ENCODE measurements at regions not wholly inside any gene's neighbourhood (a gene's known extent, or its start where the extent isn't known, plus 50 kb on each side); places are given as distances from the start of the nearest gene placed in this dataset.

DNA sequence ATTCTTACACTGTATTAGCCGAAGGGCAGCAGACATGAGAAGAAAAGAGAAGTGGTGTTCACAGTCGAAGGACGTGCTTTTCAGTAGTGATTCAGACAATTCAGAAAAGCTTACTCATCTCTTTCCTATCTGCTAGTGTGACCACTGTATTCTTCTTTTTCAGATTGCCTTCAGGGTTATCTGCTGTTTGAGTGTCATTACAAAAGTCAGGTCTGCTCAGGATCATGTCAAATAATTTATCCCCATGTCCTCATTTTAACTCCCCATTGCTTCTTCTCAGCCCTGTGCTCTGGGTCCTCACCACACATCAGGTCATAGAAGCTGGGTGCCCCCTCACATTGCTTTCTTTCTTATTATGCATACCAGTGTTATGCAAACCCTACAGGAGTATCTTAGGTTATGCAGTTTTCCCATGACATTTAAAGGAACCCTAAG is 394.0 kb downstream of the CETN3 start:
- intact Hi-C loops (cut with micrococcal nuclease), result no loop called here

DNA sequence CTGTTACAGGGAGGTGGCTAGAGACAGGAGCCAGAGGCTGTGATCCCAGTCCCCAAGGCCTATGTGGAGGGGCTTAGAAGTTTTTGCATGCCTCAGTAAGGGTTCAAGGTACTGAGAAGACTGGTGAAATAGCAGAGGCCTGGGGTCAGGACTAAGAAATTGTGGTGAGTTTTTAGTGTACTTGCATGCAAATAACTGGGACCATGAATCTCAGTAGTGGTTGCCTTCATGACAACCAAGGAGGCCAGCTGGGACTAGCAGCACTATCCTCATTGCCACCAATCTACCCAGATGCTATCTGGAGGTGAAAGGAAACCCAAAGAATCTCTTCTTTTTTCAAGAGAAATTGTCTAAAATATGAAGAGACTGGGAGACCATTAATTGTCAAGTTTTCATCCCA is 395.1 kb downstream of the CETN3 start:
- BruUV-seq (replicated peaks), result no TSS peak
- Histone ChIP-seq H3K4me3 (replicated peaks in 1 of 3; ENCODE audit: insufficient read depth in 1 of 3, low read depth in 1 of 3, low read length in 3 of 3) (no peak overlapping the region), H3K4me2 (ENCODE audit: insufficient read depth, low read length) (no peak overlapping the region), H3K4me1 (ENCODE audit: control insufficient read depth, extremely low read depth, insufficient read depth, low read length) (peaks cover 3% of the 10 kb centered on the region), H3K27me3 (ENCODE audit: control insufficient read depth in 2 of 2, insufficient read depth in 2 of 2, low read length in 2 of 2) (no peaks in the 10 kb centered on the region), H3K27ac (ENCODE audit: insufficient read depth, low read depth, low read length) (no peak overlapping the region), H2AFZ (ENCODE audit: low read depth, low read length) (no peak overlapping the region), H3K79me2 (ENCODE audit: control insufficient read depth, insufficient read depth, low read length) (no peaks in the 10 kb centered on the region), H3K9me3 (replicated peaks; ENCODE audit: control insufficient read depth, insufficient read depth, low read length) (no peaks in the 10 kb centered on the region), H3K9ac (replicated peaks; ENCODE audit: extremely low read depth, insufficient read depth, low read length) (no peak overlapping the region), H4K20me1 (replicated peaks; ENCODE audit: control insufficient read depth, extremely low read depth, insufficient read depth, low read length) (no peaks in the 10 kb centered on the region), H3K36me3 (ENCODE audit: control insufficient read depth in 2 of 2, extremely low read depth in 1 of 2, insufficient read depth in 2 of 2, low read length in 2 of 2) (no peaks in the 10 kb centered on the region), H3K9me1 (replicated peaks; ENCODE audit: control insufficient read depth, extremely low read depth, insufficient read depth, low read length) (no peaks in the 10 kb centered on the region)
- ChIA-PET CTCF (no interaction called here), POLR2A (no interaction called here)
- no peak for FAIRE-seq
- no peak for DNase-seq (ENCODE audit: low read depth, low spot score)
- dilution Hi-C loops (cut with MboI; ENCODE audit: extremely low pct_ligation_motif_present, low sequenced_read_pairs), result no loop called here
- TF ChIP-seq FOS (IDR thresholded peaks at IDR 0.05; ENCODE audit: borderline replicate concordance, insufficient read depth, low read length), result no peak
- TF ChIP-seq JUN (IDR thresholded peaks at IDR 0.05; ENCODE audit: borderline replicate concordance, insufficient read depth, insufficient read length, low read depth), result no peak
- TF ChIP-seq, protein P1, sequence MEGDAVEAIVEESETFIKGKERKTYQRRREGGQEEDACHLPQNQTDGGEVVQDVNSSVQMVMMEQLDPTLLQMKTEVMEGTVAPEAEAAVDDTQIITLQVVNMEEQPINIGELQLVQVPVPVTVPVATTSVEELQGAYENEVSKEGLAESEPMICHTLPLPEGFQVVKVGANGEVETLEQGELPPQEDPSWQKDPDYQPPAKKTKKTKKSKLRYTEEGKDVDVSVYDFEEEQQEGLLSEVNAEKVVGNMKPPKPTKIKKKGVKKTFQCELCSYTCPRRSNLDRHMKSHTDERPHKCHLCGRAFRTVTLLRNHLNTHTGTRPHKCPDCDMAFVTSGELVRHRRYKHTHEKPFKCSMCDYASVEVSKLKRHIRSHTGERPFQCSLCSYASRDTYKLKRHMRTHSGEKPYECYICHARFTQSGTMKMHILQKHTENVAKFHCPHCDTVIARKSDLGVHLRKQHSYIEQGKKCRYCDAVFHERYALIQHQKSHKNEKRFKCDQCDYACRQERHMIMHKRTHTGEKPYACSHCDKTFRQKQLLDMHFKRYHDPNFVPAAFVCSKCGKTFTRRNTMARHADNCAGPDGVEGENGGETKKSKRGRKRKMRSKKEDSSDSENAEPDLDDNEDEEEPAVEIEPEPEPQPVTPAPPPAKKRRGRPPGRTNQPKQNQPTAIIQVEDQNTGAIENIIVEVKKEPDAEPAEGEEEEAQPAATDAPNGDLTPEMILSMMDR (IDR thresholded peaks at IDR 0.05; ENCODE audit: extremely low read depth in 1 of 2, insufficient read depth in 1 of 2, low read depth in 1 of 2, low read length in 2 of 2), result no peak
- TF ChIP-seq POLR2A (IDR thresholded peaks at IDR 0.05; ENCODE audit: low read depth, low read length), result no peak
- intact Hi-C loops (cut with micrococcal nuclease), result no loop called here

More for the DNA sequence above, 394.0 kb downstream of the CETN3 start:
- no peak overlapping the region for H3K9ac ChIP-seq (replicated peaks; ENCODE audit: extremely low read depth, insufficient read depth, low read length)
- FAIRE-seq (no peak), DNase-seq (ENCODE audit: low read depth, low spot score) (peak; percentile 43)
- H3K9me3 ChIP-seq (replicated peaks; ENCODE audit: control insufficient read depth, insufficient read depth, low read length), result no peaks in the 10 kb centered on the region
- ChIA-PET CTCF (interaction anchor here (1.5 kb wide), 1 partner anchor 17 kb away, joined by 4 read pairs; no protein-coding TSS in a partner anchor), POLR2A (no interaction called here)
- H3K79me2 ChIP-seq (ENCODE audit: control insufficient read depth, insufficient read depth, low read length), result no peaks in the 10 kb centered on the region
- H3K4me2 ChIP-seq (ENCODE audit: insufficient read depth, low read length), result peak overlapping the region; percentile 35
- H4K20me1 ChIP-seq (replicated peaks; ENCODE audit: control insufficient read depth, extremely low read depth, insufficient read depth, low read length), result no peaks in the 10 kb centered on the region
- TF ChIP-seq JUN (IDR thresholded peaks at IDR 0.05; ENCODE audit: borderline replicate concordance, insufficient read depth, insufficient read length, low read depth) (no peak), POLR2AphosphoS5 (IDR thresholded peaks at IDR 0.05; ENCODE audit: insufficient read depth, low read depth, low read length) (no peak), FOS (IDR thresholded peaks at IDR 0.05; ENCODE audit: borderline replicate concordance, insufficient read depth, low read length) (no peak), GATA2 (IDR thresholded peaks at IDR 0.05; ENCODE audit: insufficient read depth, insufficient read length, low read depth, low read length) (no peak)
- no peak overlapping the region for H3K27ac ChIP-seq (ENCODE audit: insufficient read depth, low read depth, low read length)
- peaks cover 5% of the 10 kb centered on the region for H3K4me1 ChIP-seq (ENCODE audit: control insufficient read depth, extremely low read depth, insufficient read depth, low read length)
- H3K36me3 ChIP-seq (ENCODE audit: control insufficient read depth in 2 of 2, extremely low read depth in 1 of 2, insufficient read depth in 2 of 2, low read length in 2 of 2), result no peaks in the 10 kb centered on the region
- BruUV-seq (replicated peaks), result no TSS peak
- dilution Hi-C loops (cut with MboI; ENCODE audit: extremely low pct_ligation_motif_present, low sequenced_read_pairs), result no loop called here
- H3K4me3 ChIP-seq (replicated peaks in 1 of 3; ENCODE audit: insufficient read depth in 1 of 3, low read depth in 1 of 3, low read length in 3 of 3), result no peak overlapping the region
- no peaks in the 10 kb centered on the region for H3K27me3 ChIP-seq (ENCODE audit: control insufficient read depth in 2 of 2, insufficient read depth in 2 of 2, low read length in 2 of 2)
- H2AFZ ChIP-seq (ENCODE audit: low read depth, low read length), result peak overlapping the region; percentile 73
- no peaks in the 10 kb centered on the region for H3K9me1 ChIP-seq (replicated peaks; ENCODE audit: control insufficient read depth, extremely low read depth, insufficient read depth, low read length)

Measured in endothelial cell of umbilical vein (primary cell).